Adrenal gland (tissue), 5 donors: ENCODE measurements at regions not wholly inside any gene's neighbourhood (a gene's known extent, or its start where the extent isn't known, plus 50 kb on each side); places are given as distances from the start of the nearest gene placed in this dataset.

Source experiments
- CTCF ChIP-seq, 6 experiments: fragments of 450-650 bp in 4 of 6; fragments of 200-600 bp in 2 of 6; sonication (generic) in 1 of 6; IDR thresholded peaks; 1 replicate in 5 of 6; 2 replicates in 1 of 6; pipeline versions ENCODE4 v1.5.1 to v1.8.0; 2016 to 2021; ENCODE audit warnings: antibody characterized with exemption in 6 of 6, mild to moderate bottlenecking in 2 of 6, moderate library complexity in 1 of 6
- POLR2A ChIP-seq, 2 donors: fragments of 450-650 bp; IDR thresholded peaks; one replicate each; pipeline ENCODE4 v1.6.1; 2017; ENCODE audit warnings: antibody characterized with exemption in 2 of 2, mild to moderate bottlenecking in 2 of 2, moderate library complexity in 1 of 2
- donor health status: DM: no; HTN: no; CAD: no.

DNA sequence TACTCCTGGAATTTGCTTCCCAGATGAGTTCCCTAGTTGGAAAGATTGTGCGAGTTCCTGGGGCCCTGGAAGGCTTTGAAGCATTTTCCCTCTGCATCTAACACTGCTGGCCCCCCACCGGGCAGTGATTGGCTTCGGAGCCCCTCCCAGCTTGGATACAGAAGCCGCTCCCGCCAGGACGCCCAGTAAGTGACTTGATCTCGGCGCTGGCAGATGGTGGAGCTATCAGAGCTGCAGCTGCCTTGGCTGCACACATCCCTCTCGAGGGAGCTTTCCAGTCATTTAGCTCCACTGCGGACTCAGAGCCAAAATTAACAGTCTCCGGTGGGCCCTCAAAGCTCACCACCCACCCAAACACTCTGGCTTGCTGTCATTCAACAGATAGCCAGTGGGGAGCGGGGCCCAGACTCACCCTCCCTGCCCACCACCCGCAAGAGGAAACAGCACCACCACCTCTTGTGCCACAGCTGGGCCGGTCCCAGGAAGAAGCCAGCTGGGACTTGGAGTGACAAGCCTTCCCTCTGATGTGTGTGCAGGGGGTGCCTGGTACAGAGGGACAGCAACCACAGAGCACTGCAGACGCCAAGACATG is 162.3 kb downstream of the TRIM29 start:
- TF ChIP-seq CTCF (IDR thresholded peaks at IDR 0.05) (no peak), POLR2A (IDR thresholded peaks at IDR 0.05) (no peak)
